SU-DHL-6 (cell line): ENCODE measurements at regions not wholly inside any gene's neighbourhood (a gene's known extent, or its start where the extent isn't known, plus 50 kb on each side); places are given as distances from the start of the nearest gene placed in this dataset.

Experiments
- H2AFZ ChIP-seq: fragments of 200-600 bp; sonication (generic); 2 replicates; pipeline ENCODE4 v1.6.1; 2014; ENCODE audit warnings: low read depth, mild to moderate bottlenecking, moderate library complexity, mixed read lengths, antibody characterized with exemption, low read length; ENCODE audit not compliant: severe bottlenecking
- H3F3A ChIP-seq: fragments of 200-600 bp; shearing (Covaris generic); 2 replicates; pipeline ENCODE4 v1.6.0; 2016; ENCODE audit warnings: antibody characterized with exemption, mild to moderate bottlenecking; ENCODE audit not compliant: insufficient read depth
- H3K27ac ChIP-seq: fragments of 200-600 bp; sonication (generic); 2 replicates; pipeline ENCODE4 v1.5.1; 2016; ENCODE audit warnings: low read depth, mild to moderate bottlenecking, low read length, moderate library complexity, mixed read lengths
- H3K27me3 ChIP-seq: fragments of 200-600 bp; sonication (generic), shearing (Covaris generic); 2 replicates; pipeline ENCODE4 v1.6.0; 2014; ENCODE audit warnings: mild to moderate bottlenecking, low read length
- H3K36me3 ChIP-seq: fragments of 200-600 bp; sonication (generic); 2 replicates; pipeline ENCODE4 v1.6.1; 2014; ENCODE audit warnings: mild to moderate bottlenecking, low read length, mixed read lengths
- H3K4me2 ChIP-seq: fragments of 300-600, 200-600 bp; shearing (Covaris generic), sonication (generic); 2 replicates; pipeline ENCODE4 v1.6.0; 2014; ENCODE audit warnings: low read length, low read depth, mild to moderate bottlenecking; ENCODE audit not compliant: poor library complexity, severe bottlenecking
- H3K4me3 ChIP-seq: fragments of 200-600 bp; sonication (generic); 2 replicates; pipeline ENCODE4 v1.5.1; 2014; ENCODE audit warnings: antibody characterized with exemption, low read length, mild to moderate bottlenecking, mixed read lengths; ENCODE audit not compliant: insufficient read depth, poor library complexity, severe bottlenecking
- H3K79me2 ChIP-seq: fragments of 200-600 bp; sonication (generic); 2 replicates; pipeline ENCODE4 v1.6.1; 2014; ENCODE audit warnings: mild to moderate bottlenecking, low read length, moderate library complexity; ENCODE audit not compliant: insufficient read depth
- H3K9ac ChIP-seq: fragments of 200-600 bp; sonication (generic); 2 replicates; pipeline ENCODE4 v1.7.0; 2014; ENCODE audit warnings: mild to moderate bottlenecking, low read length
- H3K9me2 ChIP-seq: fragments of 200-600 bp; sonication (generic); replicated peaks from 2 replicates; pipeline ENCODE4 v1.6.1; 2014; ENCODE audit warnings: low read length; ENCODE audit not compliant: insufficient read depth
- H3K9me3 ChIP-seq: fragments of 200-600 bp; sonication (generic); 2 replicates; pipeline ENCODE4 v1.6.1; 2014; ENCODE audit warnings: low read length, mixed read lengths; ENCODE audit not compliant: insufficient read depth
- H4K20me1 ChIP-seq: fragments of 200-600 bp; sonication (generic); 2 replicates; pipeline ENCODE4 v1.6.1; 2014; ENCODE audit warnings: low read depth, mild to moderate bottlenecking, antibody characterized with exemption, low read length, moderate library complexity, mixed read lengths
- EZH2phosphoT487 ChIP-seq: fragments of 200-600 bp; sonication (generic), shearing (Covaris generic); conservative IDR thresholded peaks from 2 replicates; pipeline ENCODE4 v1.6.1; 2018; ENCODE audit warnings: mild to moderate bottlenecking, antibody characterized with exemption, low read length, moderate library complexity, mixed read lengths
- TF ChIP-seq, protein P1 (sequence below): fragments of 200-600 bp; sonication (generic); IDR thresholded peaks from one replicate; pipeline ENCODE4 v1.5.1; 2017; ENCODE audit warnings: antibody characterized with exemption, mild to moderate bottlenecking, low read length, moderate library complexity; ENCODE audit not compliant: insufficient read depth, poor library complexity, severe bottlenecking

DNA sequence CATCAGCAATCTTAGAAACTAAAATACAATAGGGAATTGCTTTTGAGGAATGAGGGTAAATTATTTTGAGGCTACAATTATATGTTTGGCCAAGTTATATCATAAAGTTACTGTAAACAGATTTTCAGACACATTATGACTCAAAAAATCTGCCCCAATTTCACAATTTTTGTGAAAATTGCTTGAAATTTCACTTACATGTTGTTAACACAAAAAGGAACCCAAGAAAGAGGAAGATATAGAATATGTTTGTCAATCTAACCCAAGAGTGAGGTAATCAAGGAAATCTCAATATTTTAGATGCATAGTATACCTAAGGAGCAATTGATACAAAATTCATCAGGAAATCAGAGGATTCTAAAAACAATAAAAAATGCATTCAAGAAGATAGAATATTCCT lies 73.9 kb upstream of the FNDC3A start:
- Histone ChIP-seq H3K4me2 (no peak overlapping the region), H3K4me3 (no peak overlapping the region), H4K20me1 (no peaks in the 10 kb centered on the region), H3K27me3 (no peaks in the 10 kb centered on the region), H2AFZ (no peak overlapping the region), H3F3A (no peaks in the 10 kb centered on the region), H3K79me2 (no peaks in the 10 kb centered on the region), H3K9me3 (no peaks in the 10 kb centered on the region), H3K9me2 (no peaks in the 10 kb centered on the region; the same call in 1 of the 2 replicates), H3K27ac (no peak overlapping the region), H3K36me3 (no peaks in the 10 kb centered on the region), H3K9ac (no peak overlapping the region)
- TF ChIP-seq EZH2phosphoT487: no peak
- TF ChIP-seq, protein P1, sequence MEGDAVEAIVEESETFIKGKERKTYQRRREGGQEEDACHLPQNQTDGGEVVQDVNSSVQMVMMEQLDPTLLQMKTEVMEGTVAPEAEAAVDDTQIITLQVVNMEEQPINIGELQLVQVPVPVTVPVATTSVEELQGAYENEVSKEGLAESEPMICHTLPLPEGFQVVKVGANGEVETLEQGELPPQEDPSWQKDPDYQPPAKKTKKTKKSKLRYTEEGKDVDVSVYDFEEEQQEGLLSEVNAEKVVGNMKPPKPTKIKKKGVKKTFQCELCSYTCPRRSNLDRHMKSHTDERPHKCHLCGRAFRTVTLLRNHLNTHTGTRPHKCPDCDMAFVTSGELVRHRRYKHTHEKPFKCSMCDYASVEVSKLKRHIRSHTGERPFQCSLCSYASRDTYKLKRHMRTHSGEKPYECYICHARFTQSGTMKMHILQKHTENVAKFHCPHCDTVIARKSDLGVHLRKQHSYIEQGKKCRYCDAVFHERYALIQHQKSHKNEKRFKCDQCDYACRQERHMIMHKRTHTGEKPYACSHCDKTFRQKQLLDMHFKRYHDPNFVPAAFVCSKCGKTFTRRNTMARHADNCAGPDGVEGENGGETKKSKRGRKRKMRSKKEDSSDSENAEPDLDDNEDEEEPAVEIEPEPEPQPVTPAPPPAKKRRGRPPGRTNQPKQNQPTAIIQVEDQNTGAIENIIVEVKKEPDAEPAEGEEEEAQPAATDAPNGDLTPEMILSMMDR: no peak

DNA sequence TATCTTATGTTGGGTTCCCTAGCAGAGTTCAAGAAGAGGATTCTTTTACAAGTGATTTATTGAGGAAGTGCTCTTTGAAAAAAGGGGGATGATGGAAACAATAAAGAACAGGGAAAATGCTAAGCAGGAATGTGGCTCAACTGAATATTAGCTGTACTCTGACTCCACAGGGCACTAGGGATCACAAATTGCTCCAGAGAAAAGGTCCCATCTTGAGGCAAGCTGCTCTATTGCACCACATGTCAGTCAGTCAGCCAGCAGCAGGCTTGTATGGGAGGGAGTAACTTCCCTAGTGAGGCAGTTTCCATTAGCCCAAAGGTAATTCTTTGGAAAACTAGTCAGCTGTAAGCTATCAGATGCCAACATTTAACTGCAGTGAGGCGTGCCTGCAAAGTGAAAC lies 73.3 kb upstream of the FNDC3A start:
- Histone ChIP-seq H3F3A (no peaks in the 10 kb centered on the region), H3K27me3 (no peaks in the 10 kb centered on the region), H3K9me3 (no peaks in the 10 kb centered on the region), H3K4me3 (no peak overlapping the region), H4K20me1 (no peaks in the 10 kb centered on the region), H3K9me2 (no peaks in the 10 kb centered on the region; the same call in 1 of the 2 replicates), H3K9ac (no peak overlapping the region), H3K27ac (no peak overlapping the region), H2AFZ (no peak overlapping the region), H3K4me2 (no peak overlapping the region), H3K79me2 (no peaks in the 10 kb centered on the region), H3K36me3 (no peaks in the 10 kb centered on the region)
- TF ChIP-seq, protein P1: no peak
- no peak for TF ChIP-seq EZH2phosphoT487

DNA sequence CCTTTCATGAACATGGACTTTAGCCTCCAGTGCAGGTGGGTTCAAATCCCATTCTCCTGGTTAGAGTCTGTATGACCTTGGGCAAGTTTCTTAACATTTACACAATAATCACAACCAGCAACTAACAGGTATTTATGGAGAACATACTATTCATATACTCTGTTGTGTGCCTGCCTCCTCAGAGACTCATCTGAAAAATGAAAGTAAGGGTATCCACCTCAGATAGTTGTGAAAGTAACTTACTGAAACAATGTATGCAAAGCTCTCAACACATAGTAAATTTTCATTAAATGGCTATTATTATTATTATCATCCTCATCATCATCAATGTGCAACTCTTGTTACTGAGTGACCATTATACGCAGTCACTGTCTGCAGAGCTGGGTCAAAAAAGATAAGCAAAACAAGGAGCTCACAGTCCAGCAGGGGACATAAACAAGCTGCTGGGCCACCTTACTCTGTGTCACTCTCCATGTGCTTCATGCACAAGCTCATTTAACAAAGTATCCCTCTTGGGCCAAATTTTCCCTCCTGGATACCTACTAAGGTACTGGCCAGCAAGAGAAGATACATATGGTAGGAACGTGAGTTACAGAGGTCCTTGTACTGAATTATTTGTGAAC lies 70.9 kb upstream of the FNDC3A start:
- Histone ChIP-seq H2AFZ (no peak overlapping the region), H3F3A (no peaks in the 10 kb centered on the region), H3K79me2 (no peaks in the 10 kb centered on the region), H3K4me2 (no peak overlapping the region), H3K4me3 (no peak overlapping the region), H3K9me2 (no peaks in the 10 kb centered on the region), H3K9ac (no peak overlapping the region), H3K27ac (no peak overlapping the region), H3K27me3 (no peaks in the 10 kb centered on the region), H3K36me3 (no peaks in the 10 kb centered on the region), H3K9me3 (no peaks in the 10 kb centered on the region), H4K20me1 (no peaks in the 10 kb centered on the region)
- TF ChIP-seq, protein P1: no peak
- TF ChIP-seq EZH2phosphoT487: no peak
